ENCODE measurements at regions not wholly inside any gene's neighbourhood (a gene's known extent, or its start where the extent isn't known, plus 50 kb on each side); places are given as distances from the start of the nearest gene placed in this dataset.

DNA sequence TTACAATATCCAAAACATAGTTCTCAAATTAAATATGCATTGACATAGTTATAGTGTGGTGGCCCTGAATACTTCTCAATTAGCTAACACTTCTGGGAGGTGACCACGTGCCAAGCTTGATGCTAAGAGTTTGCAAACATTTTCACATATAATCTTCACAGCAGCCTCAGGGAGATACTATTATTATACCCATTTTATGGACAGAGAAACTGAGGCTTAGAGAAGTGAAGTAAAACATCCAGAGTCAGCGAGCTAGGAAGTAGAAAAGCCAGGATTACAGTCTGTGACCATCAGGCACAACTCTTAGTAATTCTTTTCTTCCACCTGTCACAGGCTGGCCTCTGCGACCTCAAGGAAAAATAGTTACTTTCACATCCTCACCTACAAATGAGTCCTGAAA is 102.2 kb upstream of the IRX6 start:
- Histone ChIP-seq H2AFZ (ENCODE audit: low read depth, low read length) (no peak overlapping the region), H3K27me3 (ENCODE audit: insufficient read depth, low read length) (no peaks in the 10 kb centered on the region), H3K4me1 (ENCODE audit: insufficient read depth, low read length) (no peaks in the 10 kb centered on the region), H3K4me3 (ENCODE audit: insufficient read depth, low read depth, low read length) (no peak overlapping the region), H3K27ac (ENCODE audit: low read depth, low read length) (no peak overlapping the region), H3K9me3 (ENCODE audit: insufficient read depth, low read depth, low read length) (peaks cover 6% of the 10 kb centered on the region), H3K79me2 (ENCODE audit: insufficient read depth, low read length) (no peaks in the 10 kb centered on the region), H3K36me3 (ENCODE audit: insufficient read depth, low read length) (no peaks in the 10 kb centered on the region), H4K20me1 (ENCODE audit: insufficient read depth, low read length) (no peaks in the 10 kb centered on the region), H3K9ac (ENCODE audit: low read length) (no peak overlapping the region), H3K4me2 (ENCODE audit: low read length) (no peak overlapping the region)
- TF ChIP-seq EZH2 (IDR thresholded peaks at IDR 0.05; ENCODE audit: insufficient read depth, low read length) = no peak
- TF ChIP-seq, protein P1, sequence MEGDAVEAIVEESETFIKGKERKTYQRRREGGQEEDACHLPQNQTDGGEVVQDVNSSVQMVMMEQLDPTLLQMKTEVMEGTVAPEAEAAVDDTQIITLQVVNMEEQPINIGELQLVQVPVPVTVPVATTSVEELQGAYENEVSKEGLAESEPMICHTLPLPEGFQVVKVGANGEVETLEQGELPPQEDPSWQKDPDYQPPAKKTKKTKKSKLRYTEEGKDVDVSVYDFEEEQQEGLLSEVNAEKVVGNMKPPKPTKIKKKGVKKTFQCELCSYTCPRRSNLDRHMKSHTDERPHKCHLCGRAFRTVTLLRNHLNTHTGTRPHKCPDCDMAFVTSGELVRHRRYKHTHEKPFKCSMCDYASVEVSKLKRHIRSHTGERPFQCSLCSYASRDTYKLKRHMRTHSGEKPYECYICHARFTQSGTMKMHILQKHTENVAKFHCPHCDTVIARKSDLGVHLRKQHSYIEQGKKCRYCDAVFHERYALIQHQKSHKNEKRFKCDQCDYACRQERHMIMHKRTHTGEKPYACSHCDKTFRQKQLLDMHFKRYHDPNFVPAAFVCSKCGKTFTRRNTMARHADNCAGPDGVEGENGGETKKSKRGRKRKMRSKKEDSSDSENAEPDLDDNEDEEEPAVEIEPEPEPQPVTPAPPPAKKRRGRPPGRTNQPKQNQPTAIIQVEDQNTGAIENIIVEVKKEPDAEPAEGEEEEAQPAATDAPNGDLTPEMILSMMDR (IDR thresholded peaks at IDR 0.05; ENCODE audit: insufficient read depth, low read depth, low read length) = no peak
- Mint-ChIP-seq H3K36me3 (ENCODE audit: low read depth, unreplicated experiment) (no peaks in the 10 kb centered on the region), H3K4me1 (ENCODE audit: low read depth, unreplicated experiment) (no peaks in the 10 kb centered on the region), H3K9me3 (ENCODE audit: unreplicated experiment) (no peaks in the 10 kb centered on the region), H3K4me3 (ENCODE audit: unreplicated experiment) (no peak overlapping the region), H3K27ac (ENCODE audit: unreplicated experiment) (no peak overlapping the region), H3K27me3 (ENCODE audit: low read depth, unreplicated experiment) (peaks cover 6% of the 10 kb centered on the region)
- FAIRE-seq = no peak
- no peak for DNase-seq (ENCODE audit: low read depth)

DNA sequence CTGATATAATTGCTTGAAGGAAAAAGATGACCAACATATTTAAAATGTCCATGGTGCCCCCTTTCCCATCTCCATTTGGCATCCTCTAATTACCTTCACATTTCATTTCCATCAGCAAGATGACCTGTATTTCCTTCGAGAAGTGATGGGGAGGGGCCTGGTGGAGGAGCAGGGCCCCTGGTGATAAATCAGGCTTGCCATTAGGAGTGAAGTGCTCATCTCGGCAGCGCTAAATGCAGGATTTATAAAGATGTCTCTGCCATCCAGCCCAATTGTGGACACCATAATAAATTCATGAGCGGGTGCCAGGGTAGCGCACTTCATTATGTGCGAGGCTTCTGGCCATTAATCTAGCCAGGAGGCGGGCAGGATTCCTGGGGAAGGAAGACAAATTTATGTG is 101.5 kb upstream of the IRX6 start:
- Histone ChIP-seq H3K36me3 (ENCODE audit: insufficient read depth, low read length) (no peaks in the 10 kb centered on the region), H3K4me1 (ENCODE audit: insufficient read depth, low read length) (no peaks in the 10 kb centered on the region), H3K9ac (ENCODE audit: low read length) (no peak overlapping the region), H3K79me2 (ENCODE audit: insufficient read depth, low read length) (no peaks in the 10 kb centered on the region), H3K4me3 (ENCODE audit: insufficient read depth, low read depth, low read length) (no peak overlapping the region), H4K20me1 (ENCODE audit: insufficient read depth, low read length) (no peaks in the 10 kb centered on the region), H3K27ac (ENCODE audit: low read depth, low read length) (no peak overlapping the region), H2AFZ (ENCODE audit: low read depth, low read length) (no peak overlapping the region), H3K4me2 (ENCODE audit: low read length) (no peak overlapping the region), H3K9me3 (ENCODE audit: insufficient read depth, low read depth, low read length) (peaks cover 6% of the 10 kb centered on the region), H3K27me3 (ENCODE audit: insufficient read depth, low read length) (no peaks in the 10 kb centered on the region)
- Mint-ChIP-seq H3K36me3 (ENCODE audit: low read depth, unreplicated experiment) (no peaks in the 10 kb centered on the region), H3K9me3 (ENCODE audit: unreplicated experiment) (no peaks in the 10 kb centered on the region), H3K4me1 (ENCODE audit: low read depth, unreplicated experiment) (no peaks in the 10 kb centered on the region), H3K4me3 (ENCODE audit: unreplicated experiment) (no peak overlapping the region), H3K27ac (ENCODE audit: unreplicated experiment) (no peak overlapping the region), H3K27me3 (ENCODE audit: low read depth, unreplicated experiment) (peaks cover 6% of the 10 kb centered on the region)
- TF ChIP-seq EZH2 (IDR thresholded peaks at IDR 0.05; ENCODE audit: insufficient read depth, low read length) = no peak
- TF ChIP-seq, protein P1 (IDR thresholded peaks at IDR 0.05; ENCODE audit: insufficient read depth, low read depth, low read length) = no peak
- FAIRE-seq (no peak), DNase-seq (ENCODE audit: low read depth) (no peak)

DNA sequence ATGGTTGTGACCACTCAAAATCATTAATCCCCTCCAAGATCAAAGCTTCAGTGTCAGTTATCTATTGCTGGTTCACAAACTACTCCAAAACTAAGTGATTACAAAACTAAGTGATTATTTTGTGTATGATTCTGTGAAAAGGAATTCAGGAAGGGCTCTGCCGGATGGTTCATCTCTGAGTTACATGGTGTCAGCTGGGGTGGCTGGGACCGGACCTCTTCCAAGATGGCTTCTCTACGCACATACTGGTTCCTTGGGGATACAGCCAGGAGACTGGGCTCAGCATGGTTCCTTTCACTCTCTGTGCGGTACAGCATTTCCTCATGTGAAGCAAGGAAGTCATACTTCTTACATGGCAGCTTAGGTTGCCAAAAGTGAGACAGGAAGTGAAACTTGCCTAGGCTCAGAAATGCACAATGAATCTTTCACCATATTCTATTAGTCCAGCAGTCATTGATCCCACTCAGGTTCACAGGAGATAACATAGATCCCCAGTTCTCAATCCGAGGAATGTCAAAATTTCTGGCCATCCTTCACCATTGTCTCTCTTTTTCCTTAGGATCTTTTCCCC is 97.9 kb upstream of the IRX6 start:
- no peaks in the 10 kb centered on the region for H3K9me3 Mint-ChIP-seq (ENCODE audit: unreplicated experiment)
- TF ChIP-seq, protein P1 (IDR thresholded peaks at IDR 0.05; ENCODE audit: insufficient read depth, low read depth, low read length) = no peak
- TF ChIP-seq EZH2 (IDR thresholded peaks at IDR 0.05; ENCODE audit: insufficient read depth, low read length) = no peak
- peaks cover 6% of the 10 kb centered on the region for H3K9me3 ChIP-seq (ENCODE audit: insufficient read depth, low read depth, low read length)
- no peaks in the 10 kb centered on the region for H3K79me2 ChIP-seq (ENCODE audit: insufficient read depth, low read length)
- no peak overlapping the region for H3K4me2 ChIP-seq (ENCODE audit: low read length)
- no peak overlapping the region for H3K4me3 Mint-ChIP-seq (ENCODE audit: unreplicated experiment)
- H3K36me3 Mint-ChIP-seq (ENCODE audit: low read depth, unreplicated experiment) = no peaks in the 10 kb centered on the region
- no peak overlapping the region for H3K27ac Mint-ChIP-seq (ENCODE audit: unreplicated experiment)
- no peak overlapping the region for H2AFZ ChIP-seq (ENCODE audit: low read depth, low read length)
- FAIRE-seq (no peak), DNase-seq (ENCODE audit: low read depth) (peak; percentile 0)
- no peaks in the 10 kb centered on the region for H3K4me1 Mint-ChIP-seq (ENCODE audit: low read depth, unreplicated experiment)
- no peaks in the 10 kb centered on the region for H3K4me1 ChIP-seq (ENCODE audit: insufficient read depth, low read length)
- no peaks in the 10 kb centered on the region for H3K27me3 ChIP-seq (ENCODE audit: insufficient read depth, low read length)
- H3K36me3 ChIP-seq (ENCODE audit: insufficient read depth, low read length) = no peaks in the 10 kb centered on the region
- no peak overlapping the region for H3K4me3 ChIP-seq (ENCODE audit: insufficient read depth, low read depth, low read length)
- H4K20me1 ChIP-seq (ENCODE audit: insufficient read depth, low read length) = no peaks in the 10 kb centered on the region
- peaks cover 4% of the 10 kb centered on the region for H3K27me3 Mint-ChIP-seq (ENCODE audit: low read depth, unreplicated experiment)
- no peak overlapping the region for H3K27ac ChIP-seq (ENCODE audit: low read depth, low read length)
- H3K9ac ChIP-seq (ENCODE audit: low read length) = no peak overlapping the region
